NCI-H226 (cell line): ENCODE measurements at regions not wholly inside any gene's neighbourhood (a gene's known extent, or its start where the extent isn't known, plus 50 kb on each side); places are given as distances from the start of the nearest gene placed in this dataset.
"Not testable (repeated sequence)": the region's sequence is repeated elsewhere in the genome, so short reads cannot be mapped to it uniquely, and the experiment has no call there.

Experiments
- DNase-seq: peaks from one replicate; pipeline ENCODE4 v3.0.0-alpha.2; 2015

DNA sequence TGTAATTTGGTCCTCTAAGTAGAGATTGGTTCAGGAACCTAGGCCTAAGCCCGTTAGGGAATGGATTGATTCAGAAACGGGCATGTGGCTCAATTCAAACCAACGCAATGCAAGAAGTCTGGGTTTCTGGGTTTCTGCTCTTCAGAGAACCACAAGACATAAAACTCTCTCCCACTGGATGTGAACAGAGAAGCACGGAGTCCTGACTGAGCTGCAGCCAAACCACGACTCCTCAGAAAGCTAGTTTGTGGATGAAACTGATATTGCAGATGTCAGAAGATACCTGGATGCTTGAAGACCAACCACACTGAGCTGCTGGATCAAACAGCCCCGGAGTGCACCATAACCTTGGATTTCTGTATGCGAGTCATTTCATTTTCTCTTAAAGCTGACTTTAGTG lies 50.0 kb downstream of the SOD2 start:
- no peak for DNase-seq

DNA sequence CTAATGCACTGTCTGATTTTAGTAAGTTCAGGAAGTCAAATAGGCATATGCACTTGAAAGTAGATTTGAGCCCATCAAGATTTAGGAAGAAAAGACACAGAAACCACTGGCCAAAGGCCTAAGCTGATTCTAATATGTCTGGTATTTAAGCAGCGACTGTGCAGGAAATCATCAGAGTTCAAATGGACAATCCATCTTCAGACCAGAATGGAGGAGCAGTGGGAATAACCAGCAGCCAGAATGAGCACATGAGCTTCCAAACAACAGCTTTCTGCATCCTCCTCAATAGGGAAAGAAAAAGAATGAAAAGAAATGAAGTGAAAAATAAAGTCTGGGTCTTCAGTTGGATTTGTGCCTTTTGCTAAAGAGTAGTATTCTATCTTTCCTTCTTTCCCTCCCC lies 50.6 kb downstream of the SOD2 start:
- DNase-seq: no peak

GRCh38 chr6:159640722-159641482 lies 52.1 kb downstream of the SOD2 start:
- no peak for DNase-seq

DNA sequence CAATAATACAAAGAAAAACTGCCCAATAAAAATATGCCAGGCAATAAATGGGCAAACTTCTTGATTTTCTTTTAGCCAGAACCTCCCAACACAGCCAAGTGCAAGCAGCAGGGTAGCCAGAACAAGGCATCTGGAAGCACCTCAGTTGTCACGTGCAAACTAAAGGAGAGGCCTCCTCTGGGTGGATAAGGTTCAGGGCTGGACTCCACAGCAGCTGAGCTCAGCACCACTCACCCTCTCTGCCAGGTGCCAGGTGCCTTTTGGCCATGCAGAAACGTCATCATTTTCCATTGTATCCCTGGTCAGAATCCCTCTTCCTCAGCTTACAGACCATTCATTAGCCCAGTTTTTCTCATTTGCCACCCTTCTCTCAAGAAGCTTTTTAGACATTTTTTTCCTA lies 52.7 kb downstream of the SOD2 start:
- DNase-seq: no peak

GRCh38 chr6:159639721-159640120 lies 53.3 kb downstream of the SOD2 start:
- DNase-seq: no peak

- DNase-seq: peak; percentile 39
Measured at GRCh38 chr6:159633196-159633595, 59.8 kb downstream of the SOD2 start.

- no peak for DNase-seq
Measured at GRCh38 chr6:159631886-159632285, 61.2 kb downstream of the SOD2 start.

- no peak for DNase-seq
Measured at GRCh38 chr6:159627939-159628338, 65.1 kb downstream of the SOD2 start.

GRCh38 chr6:159626506-159626905 lies 66.5 kb downstream of the SOD2 start:
- not testable (repeated sequence) for DNase-seq

GRCh38 chr6:159623156-159623555 lies 69.9 kb downstream of the SOD2 start:
- DNase-seq: no peak

DNA sequence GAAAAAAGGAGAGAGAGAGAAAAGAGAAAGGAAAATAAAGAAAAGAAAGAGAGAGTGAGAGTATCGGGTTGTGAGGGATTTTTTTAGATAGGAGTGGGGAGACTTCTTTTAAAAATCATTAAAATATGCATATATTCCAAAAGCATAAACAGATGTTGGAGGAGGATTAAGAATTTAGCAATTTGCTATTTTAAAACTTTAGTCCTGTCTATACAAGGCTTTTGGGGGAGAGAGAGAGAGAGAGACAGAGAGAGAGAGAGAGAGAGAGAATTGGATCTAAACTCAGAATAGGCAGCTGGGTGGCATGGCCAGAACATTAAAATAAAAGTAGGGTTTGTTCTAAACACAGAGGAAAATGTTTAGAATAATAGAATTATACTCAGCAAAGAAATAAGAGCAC lies 72.1 kb downstream of the SOD2 start:
- no peak for DNase-seq

GRCh38 chr6:159617444-159617843 lies 75.6 kb downstream of the SOD2 start:
- DNase-seq: no peak

GRCh38 chr6:159616456-159616855 lies 76.6 kb downstream of the SOD2 start:
- no peak for DNase-seq

DNA sequence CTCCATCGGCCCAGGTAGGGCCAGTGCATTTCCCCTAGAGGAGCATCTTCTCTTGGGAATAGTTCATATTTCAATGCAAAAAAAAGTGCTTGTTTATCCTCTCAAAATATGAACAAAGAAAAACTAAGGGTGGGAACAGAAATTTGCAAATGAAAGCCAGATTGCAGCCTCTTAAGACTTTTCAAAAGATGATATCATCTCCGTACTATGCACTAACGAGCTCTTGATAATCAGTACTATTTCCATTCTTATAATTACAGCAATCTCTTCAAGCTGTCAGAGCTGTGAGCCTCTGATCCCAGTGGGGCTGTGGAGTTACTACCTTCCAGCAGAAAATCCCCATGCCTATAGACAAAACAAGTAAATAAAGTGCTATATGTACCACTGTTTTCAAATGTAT lies 77.1 kb downstream of the SOD2 start:
- no peak for DNase-seq

DNA sequence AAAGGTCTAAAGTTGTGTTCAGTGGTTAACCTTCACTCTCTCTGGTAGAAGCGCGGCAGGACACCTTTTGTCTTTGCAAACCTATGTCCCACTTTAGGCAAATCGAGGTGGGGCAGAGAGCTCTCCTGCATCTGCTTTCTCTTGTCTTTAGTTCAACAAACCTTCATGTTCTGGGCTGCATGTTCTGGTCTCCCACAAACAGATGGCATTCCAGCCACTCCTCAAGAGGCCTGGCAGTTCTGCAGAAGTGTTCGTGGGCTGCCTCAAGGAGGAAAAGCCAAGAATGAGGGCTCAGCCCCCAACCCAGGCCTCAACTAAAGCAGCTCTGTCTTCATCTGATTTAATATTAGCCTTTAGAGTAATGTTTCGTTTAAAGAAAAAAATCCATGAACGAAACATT lies 82.2 kb downstream of the SOD2 start:
- no peak for DNase-seq

DNA sequence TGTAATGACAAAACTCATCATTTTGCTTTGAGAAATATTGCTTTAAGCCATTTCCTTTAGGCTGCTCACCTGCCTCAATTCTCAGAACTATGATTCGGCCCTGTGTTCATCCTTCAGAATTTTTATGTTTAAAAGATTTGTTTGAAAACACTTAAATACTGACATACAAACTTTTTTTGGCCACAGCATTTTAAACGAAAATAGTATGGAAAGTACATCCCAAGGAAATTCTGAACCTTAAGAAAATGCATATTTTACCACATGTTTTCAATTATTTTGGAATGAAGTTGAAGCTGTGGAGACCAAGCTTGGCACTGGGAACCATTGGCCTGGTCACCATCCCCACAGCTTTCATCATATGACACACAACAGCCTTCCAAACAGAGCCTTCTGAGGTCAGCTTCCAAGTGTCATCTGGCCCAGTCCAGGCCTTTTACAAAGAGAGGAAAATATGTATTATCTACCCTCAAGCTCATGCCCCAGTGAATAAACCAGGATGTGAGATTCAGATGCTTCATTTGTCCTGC lies 83.3 kb downstream of the SOD2 start:
- no peak for DNase-seq

GRCh38 chr6:159608961-159609651 lies 83.9 kb downstream of the SOD2 start:
- peak; percentile 39 for DNase-seq

DNA sequence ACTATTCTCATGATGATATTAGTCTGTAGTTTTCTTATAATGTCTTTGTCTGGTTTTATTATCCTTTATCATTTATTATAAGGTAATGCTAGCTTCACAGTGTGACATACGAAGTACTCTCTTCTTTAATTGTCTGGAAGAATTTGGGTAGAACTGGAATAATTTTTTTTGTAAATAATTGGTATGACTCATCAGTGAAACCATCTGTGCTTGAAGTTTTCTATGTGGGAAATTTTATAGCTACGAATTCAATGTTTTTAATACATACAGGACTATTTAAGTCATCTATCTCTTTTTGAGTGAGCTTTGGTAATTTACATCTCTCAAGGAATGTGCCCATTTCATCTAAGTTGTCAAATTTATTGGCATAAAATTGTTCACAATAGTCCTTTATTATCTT lies 86.3 kb downstream of the SOD2 start:
- no peak for DNase-seq

- DNase-seq: no peak
Measured at GRCh38 chr6:159604443-159604956, 88.5 kb downstream of the SOD2 start.

DNA sequence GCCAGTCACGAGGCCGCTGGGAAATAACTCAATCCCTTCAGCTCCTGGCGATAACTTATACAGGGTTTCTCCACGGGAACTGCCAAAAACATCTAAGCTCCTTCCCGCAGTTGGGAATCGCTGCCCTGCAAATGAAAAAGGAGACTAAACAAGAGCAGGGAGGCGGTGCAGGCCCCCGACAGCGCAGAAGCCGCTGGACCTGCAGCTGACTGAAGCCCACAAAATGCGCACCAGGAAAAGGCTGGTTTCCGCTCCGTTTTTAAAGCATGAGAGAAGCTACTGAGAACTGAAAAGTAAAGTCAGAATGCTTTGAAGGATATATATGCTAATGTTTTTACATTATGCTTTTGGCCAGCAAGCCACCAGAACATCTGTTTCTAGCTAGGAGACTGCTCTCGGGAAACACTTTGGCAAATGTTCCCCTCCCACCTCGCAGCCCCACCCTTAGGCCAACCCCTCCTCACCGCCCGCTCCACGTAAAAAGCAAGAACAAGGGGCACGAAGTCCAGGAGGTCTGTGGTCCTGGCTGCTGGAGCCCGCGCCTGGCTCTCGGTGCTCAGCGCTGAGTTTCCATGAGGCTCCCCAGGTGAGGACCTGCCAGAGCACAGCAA lies 90.5 kb downstream of the SOD2 start:
- no peak for DNase-seq

DNA sequence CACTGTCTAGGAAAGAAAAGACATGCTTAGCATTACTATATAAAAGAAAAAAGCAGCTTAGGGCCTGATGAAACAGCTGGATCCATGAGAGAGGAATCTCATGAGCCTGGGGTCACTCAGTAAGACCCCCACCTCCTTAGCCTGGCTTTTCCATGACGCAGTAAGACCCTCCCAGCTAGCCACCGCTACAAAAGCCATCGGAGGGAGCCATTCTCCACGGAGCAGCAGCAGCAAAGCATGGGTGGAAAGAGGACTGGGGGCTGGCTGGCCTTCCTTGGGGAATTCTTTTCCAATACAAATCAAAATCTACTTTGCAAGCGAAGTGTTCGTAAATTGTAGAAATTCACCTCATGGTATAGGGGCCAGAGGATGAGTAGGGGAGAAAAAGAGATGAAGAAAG lies 91.8 kb downstream of the SOD2 start:
- no peak for DNase-seq

GRCh38 chr6:159595173-159595572 lies 97.9 kb downstream of the SOD2 start:
- DNase-seq: peak; percentile 88

DNA sequence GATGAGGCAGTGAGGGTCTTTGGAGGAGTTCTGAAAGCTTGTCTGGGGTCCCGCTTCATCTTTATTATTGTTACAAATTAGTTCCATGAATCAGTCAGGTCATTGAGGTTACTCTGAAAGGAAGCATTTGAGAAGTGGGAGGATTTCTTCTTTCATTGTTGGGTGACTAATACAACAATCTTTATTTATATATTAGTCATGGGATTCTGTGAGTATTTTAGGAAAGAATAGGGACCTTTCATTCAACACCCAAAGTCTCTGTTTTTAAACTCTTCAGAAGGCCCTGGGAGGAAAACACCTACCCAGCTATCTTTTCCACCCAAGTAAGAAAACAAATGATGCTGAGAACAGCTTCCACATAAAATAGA lies 98.3 kb downstream of the SOD2 start:
- peak; percentile 63 for DNase-seq
